SH-SY5Y (cell line): ENCODE measurements at regions not wholly inside any gene's neighbourhood (a gene's known extent, or its start where the extent isn't known, plus 50 kb on each side); places are given as distances from the start of the nearest gene placed in this dataset.

ENCODE experiments used
- GATA2 ChIP-seq: IDR thresholded peaks from 2 replicates; pipeline ENCODE4 v1.6.1; 2011; ENCODE audit warnings: mild to moderate bottlenecking, low read depth, low read length
- GATA3 ChIP-seq: IDR thresholded peaks from 2 replicates; pipeline ENCODE4 v1.6.1; 2011; ENCODE audit warnings: low read depth, mild to moderate bottlenecking, low read length, moderate library complexity

- TF ChIP-seq GATA2 (no peak), GATA3 (no peak)
Measured at GRCh38 chr15:25548600-25548999, 109.8 kb upstream of the UBE3A start.
